AG09319 (cell line): ENCODE measurements at regions not wholly inside any gene's neighbourhood (a gene's known extent, or its start where the extent isn't known, plus 50 kb on each side); places are given as distances from the start of the nearest gene placed in this dataset.

Experiments
- DNase-seq: peaks from one replicate; pipeline ENCODE4 v3.0.0-alpha.2; 2010; ENCODE audit warnings: low read depth; ENCODE audit errors: extremely low read depth
- TF ChIP-seq, protein P1 (sequence below): IDR thresholded peaks from 2 replicates; pipeline ENCODE4 v1.5.1; 2011; ENCODE audit warnings: low read depth, mild to moderate bottlenecking, inconsistent platforms, low read length, moderate library complexity

DNA sequence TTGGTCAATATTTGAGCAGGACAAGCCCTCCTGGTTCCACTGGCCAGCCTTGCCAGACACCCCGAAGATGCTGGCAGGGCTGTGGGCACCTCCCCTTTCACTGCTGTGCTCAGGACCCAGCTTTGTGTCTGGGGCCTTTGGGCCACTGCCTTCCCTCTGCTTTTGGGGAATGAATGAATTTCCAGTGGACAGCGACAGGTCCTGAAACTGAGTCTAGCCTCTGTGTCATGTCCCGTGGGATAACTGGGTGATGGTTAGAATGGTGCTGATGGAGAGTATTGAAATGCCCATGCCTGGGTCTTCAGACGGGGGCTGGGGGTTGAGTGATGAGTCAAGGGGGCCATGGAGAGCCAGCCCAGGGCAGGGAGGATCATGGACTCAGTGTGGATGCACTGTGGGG, 135.8 kb downstream of the FOXL1 start:
- DNase-seq: no peak
- TF ChIP-seq, protein P1, sequence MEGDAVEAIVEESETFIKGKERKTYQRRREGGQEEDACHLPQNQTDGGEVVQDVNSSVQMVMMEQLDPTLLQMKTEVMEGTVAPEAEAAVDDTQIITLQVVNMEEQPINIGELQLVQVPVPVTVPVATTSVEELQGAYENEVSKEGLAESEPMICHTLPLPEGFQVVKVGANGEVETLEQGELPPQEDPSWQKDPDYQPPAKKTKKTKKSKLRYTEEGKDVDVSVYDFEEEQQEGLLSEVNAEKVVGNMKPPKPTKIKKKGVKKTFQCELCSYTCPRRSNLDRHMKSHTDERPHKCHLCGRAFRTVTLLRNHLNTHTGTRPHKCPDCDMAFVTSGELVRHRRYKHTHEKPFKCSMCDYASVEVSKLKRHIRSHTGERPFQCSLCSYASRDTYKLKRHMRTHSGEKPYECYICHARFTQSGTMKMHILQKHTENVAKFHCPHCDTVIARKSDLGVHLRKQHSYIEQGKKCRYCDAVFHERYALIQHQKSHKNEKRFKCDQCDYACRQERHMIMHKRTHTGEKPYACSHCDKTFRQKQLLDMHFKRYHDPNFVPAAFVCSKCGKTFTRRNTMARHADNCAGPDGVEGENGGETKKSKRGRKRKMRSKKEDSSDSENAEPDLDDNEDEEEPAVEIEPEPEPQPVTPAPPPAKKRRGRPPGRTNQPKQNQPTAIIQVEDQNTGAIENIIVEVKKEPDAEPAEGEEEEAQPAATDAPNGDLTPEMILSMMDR: no peak

DNA sequence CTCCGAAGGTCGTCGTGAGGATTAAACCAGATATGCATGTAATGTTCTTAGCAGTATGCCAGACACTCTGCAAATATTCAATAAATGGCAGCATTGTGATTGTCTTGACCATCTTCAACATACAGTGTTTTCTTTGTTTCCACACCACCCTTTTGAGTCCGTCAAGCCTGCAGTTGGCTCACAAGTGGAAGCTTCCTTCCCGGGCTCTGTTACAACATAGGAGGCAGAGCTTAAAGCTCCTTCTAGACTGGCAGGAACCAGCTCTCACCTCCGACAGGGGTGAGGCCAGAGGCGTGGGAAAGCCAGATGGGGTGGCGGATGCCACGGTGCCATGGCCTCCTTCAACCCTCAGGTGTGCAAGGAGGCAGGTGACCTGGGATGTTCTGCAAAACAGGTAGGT, 138.3 kb downstream of the FOXL1 start:
- no peak for DNase-seq
- TF ChIP-seq, protein P1: no peak

DNA sequence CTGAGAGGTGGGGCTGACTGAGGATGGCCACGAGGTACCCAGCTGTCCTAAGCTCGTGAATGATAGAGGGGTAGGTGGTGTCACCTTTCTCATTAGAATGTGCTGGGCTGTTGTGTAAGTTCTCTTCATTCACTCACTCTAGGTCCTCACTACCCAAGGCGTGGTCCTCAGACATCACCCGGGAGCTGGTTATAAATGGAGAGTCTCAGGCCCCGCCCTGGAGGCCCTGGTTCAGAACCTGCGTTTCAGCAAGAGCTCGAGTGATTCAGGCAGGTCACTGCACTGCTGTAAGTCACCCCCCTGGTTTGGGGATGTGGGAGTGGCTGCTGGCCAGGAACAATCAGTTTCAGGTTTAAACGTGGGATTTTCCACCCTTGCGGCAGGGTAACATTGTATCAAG, 139.8 kb downstream of the FOXL1 start:
- no peak for DNase-seq
- TF ChIP-seq, protein P1: no peak

DNA sequence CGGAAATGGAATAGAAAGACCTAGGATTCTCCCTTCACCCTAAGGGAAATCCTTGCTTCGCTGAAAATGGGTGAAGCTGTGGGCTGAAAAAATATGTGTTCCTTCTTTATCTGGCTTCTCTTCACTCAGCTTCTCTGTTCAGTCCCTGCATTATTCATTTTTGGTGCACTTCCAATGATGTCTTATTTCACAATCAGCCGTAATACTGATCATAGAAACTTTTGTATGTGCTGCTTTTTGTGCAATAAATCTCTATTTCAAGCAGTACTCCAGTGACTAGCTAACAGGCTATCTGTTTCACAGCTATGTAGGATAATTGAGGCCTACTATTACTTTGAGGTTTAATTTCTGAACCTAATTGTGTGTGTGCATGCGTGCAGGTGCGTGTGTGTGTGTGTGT, 144.6 kb downstream of the FOXL1 start:
- TF ChIP-seq, protein P1: no peak
- DNase-seq: no peak

DNA sequence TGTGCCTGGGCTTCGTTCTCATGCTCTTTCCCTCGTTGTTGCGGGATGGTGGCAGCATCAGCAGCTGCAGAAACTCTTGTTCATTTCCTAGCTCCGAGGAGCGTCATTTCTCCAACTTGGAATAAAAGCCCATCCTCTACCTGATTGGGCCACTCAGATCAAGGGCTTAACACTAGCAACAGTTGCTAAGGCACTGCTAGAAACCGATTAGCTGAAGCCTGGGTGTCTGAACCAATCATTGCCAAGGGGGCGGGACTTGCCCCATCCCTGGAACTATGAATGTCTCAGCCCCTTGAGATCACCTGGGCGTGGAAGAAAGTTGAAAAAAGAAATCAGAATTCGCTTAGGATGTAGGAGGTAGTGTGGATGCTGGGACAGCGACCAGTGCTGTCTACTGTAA, 145.3 kb downstream of the FOXL1 start:
- DNase-seq: no peak
- TF ChIP-seq, protein P1: no peak

DNA sequence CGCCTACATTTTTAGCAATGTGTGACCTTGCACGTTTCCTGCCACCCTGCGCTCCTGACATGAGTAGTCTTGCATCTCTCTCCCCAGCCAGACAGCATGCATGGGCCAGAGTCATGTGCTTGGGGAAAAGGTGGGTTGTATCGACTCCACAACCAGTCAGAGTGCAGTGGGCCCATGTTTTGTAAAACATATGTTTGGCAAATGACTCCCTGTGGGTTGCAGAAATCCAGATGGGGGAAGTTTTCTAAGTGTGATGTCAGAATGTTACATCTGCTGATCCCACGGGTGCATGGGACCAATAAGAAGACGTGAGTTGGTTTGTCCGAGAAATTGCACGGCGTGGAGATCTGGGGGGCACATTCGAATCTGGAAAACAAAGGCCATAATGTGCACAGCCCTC, 147.1 kb downstream of the FOXL1 start:
- no peak for DNase-seq
- TF ChIP-seq, protein P1: no peak

DNA sequence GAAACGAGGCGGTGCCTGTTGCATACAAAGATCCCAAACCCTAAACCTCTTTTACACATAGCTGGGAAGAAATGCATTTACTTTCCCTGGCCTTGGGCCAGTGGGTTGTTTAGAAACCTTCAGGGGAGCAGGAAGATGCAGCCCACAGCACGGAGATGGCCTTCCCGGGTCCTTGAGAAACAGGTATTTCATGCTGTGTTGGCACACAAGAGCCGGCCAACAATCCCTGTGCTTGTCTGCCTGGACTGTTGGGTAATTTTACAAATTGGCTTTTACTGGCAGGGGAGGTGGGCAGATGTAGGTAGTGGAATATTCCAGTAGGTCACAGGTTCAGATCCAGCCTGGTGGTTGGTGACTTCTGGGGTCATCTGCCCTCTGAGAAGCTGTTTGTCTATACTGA, 148.0 kb downstream of the FOXL1 start:
- TF ChIP-seq, protein P1: no peak
- DNase-seq: no peak
